Vagina (tissue), 2 donors: ENCODE measurements at regions not wholly inside any gene's neighbourhood (a gene's known extent, or its start where the extent isn't known, plus 50 kb on each side); places are given as distances from the start of the nearest gene placed in this dataset.

ENCODE experiments used
- POLR2A ChIP-seq, 2 donors: fragments of 450-650 bp; IDR thresholded peaks; one replicate each; pipeline ENCODE4 v1.6.1; 2017; ENCODE audit warnings: antibody characterized with exemption in 2 of 2, mild to moderate bottlenecking in 2 of 2, moderate library complexity in 2 of 2
- POLR2AphosphoS5 ChIP-seq, 2 donors: sonication (generic); formaldehyde crosslinking; IDR thresholded peaks; one replicate each; pipeline ENCODE4 v1.9.0; 2017; ENCODE audit warnings: antibody characterized with exemption in 2 of 2, mild to moderate bottlenecking in 2 of 2, low read depth in 1 of 2; ENCODE audit not compliant: insufficient read depth in 1 of 2
- TF ChIP-seq, protein P1 (sequence below), 3 experiments: fragments of 450-650 bp in 2 of 3; fragments of 200-600 bp in 1 of 3; sonication (generic) in 1 of 3; IDR thresholded peaks; one replicate each; pipeline ENCODE4 v1.5.1; 2017 to 2019; ENCODE audit warnings: antibody characterized with exemption in 3 of 3, mild to moderate bottlenecking in 2 of 3, moderate library complexity in 2 of 3

DNA sequence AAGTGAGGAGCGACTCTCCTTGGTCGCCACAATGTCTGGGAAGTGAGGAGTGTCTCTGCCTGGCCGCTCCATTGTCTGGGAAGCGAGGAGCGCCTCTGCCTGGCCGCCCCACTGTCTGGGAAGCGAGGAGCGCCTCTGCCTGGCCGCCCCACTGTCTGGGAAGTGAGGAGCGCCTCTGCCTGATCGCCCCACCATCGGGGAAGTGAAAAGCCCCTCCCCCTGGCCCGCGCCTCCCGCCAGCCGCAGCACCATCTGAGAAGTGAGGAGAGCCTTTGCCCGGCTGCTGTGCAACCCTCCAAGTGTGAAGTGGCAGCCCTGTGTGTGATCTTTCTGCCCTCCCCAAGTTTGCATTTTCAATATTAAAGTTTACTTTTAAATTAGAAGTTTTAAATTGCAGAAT, 95.0 kb upstream of the PPP2R5A start:
- TF ChIP-seq, protein P1, sequence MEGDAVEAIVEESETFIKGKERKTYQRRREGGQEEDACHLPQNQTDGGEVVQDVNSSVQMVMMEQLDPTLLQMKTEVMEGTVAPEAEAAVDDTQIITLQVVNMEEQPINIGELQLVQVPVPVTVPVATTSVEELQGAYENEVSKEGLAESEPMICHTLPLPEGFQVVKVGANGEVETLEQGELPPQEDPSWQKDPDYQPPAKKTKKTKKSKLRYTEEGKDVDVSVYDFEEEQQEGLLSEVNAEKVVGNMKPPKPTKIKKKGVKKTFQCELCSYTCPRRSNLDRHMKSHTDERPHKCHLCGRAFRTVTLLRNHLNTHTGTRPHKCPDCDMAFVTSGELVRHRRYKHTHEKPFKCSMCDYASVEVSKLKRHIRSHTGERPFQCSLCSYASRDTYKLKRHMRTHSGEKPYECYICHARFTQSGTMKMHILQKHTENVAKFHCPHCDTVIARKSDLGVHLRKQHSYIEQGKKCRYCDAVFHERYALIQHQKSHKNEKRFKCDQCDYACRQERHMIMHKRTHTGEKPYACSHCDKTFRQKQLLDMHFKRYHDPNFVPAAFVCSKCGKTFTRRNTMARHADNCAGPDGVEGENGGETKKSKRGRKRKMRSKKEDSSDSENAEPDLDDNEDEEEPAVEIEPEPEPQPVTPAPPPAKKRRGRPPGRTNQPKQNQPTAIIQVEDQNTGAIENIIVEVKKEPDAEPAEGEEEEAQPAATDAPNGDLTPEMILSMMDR (IDR thresholded peaks at IDR 0.05) = no peak
- no peak for TF ChIP-seq POLR2AphosphoS5 (IDR thresholded peaks at IDR 0.05; ENCODE audit: insufficient read depth in 1 of 2, low read depth in 1 of 2)
- TF ChIP-seq POLR2A (IDR thresholded peaks at IDR 0.05) = no peak
